ENCODE measurements at regions not wholly inside any gene's neighbourhood (a gene's known extent, or its start where the extent isn't known, plus 50 kb on each side); places are given as distances from the start of the nearest gene placed in this dataset.

DNA sequence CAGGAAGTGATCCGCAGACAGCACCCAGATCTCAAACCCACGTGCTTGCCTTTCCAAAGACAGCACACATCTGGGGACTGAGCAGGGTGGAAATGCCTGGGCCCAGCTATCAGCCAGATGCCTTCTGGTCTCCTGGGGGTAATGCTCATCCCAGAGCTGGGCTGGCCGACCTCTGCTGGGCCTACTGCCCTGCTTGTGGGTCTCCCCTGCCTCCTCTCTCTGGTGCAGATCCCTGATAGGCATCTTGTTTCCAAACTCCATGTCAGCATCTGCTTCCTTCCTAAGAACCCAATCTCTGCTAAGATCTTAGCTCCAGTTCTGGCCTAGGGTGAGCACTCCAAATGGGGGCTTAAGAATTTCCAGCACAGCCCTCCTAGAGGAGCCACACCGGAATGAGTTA is 1043.0 kb downstream of the VRK1 start:
- Mint-ChIP-seq H3K9me3 (no peaks in the 10 kb centered on the region), H3K4me1 (no peaks in the 10 kb centered on the region), H3K4me3 (no peak overlapping the region), H3K27me3 (ENCODE audit: insufficient read depth) (peaks cover 35% of the 10 kb centered on the region), H3K27ac (no peak overlapping the region), H3K36me3 (ENCODE audit: low read depth) (no peaks in the 10 kb centered on the region)
- H3K4me3 ChIP-seq (ENCODE audit: low read length) = no peak overlapping the region
- no peaks in the 10 kb centered on the region for H3K9me3 ChIP-seq (ENCODE audit: control insufficient read depth, low read length)
- no peak overlapping the region for H3K9ac ChIP-seq (ENCODE audit: extremely low read depth, low read length, poor library complexity, severe bottlenecking)
- no peaks in the 10 kb centered on the region for H3K36me3 ChIP-seq (ENCODE audit: control insufficient read depth, insufficient read depth, low read length)
- 90 to 91% methylated on average over 4 of the region's 4 CpGs for WGBS, 2 experiments (ENCODE audit: insufficient coverage in 1 of 2, insufficient read length in 1 of 2)
- peaks cover 32% of the 10 kb centered on the region for H3K27me3 ChIP-seq (ENCODE audit: control insufficient read depth, insufficient read depth, low read length, poor library complexity, severe bottlenecking)
- TF ChIP-seq, protein P1, sequence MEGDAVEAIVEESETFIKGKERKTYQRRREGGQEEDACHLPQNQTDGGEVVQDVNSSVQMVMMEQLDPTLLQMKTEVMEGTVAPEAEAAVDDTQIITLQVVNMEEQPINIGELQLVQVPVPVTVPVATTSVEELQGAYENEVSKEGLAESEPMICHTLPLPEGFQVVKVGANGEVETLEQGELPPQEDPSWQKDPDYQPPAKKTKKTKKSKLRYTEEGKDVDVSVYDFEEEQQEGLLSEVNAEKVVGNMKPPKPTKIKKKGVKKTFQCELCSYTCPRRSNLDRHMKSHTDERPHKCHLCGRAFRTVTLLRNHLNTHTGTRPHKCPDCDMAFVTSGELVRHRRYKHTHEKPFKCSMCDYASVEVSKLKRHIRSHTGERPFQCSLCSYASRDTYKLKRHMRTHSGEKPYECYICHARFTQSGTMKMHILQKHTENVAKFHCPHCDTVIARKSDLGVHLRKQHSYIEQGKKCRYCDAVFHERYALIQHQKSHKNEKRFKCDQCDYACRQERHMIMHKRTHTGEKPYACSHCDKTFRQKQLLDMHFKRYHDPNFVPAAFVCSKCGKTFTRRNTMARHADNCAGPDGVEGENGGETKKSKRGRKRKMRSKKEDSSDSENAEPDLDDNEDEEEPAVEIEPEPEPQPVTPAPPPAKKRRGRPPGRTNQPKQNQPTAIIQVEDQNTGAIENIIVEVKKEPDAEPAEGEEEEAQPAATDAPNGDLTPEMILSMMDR (conservative IDR thresholded peaks at IDR 0.05) = no peak
- H3K4me1 ChIP-seq (ENCODE audit: control insufficient read depth, insufficient read depth, low read length) = no peaks in the 10 kb centered on the region
- no peak overlapping the region for H3K27ac ChIP-seq (ENCODE audit: low read depth, low read length)
- no peak for DNase-seq

DNA sequence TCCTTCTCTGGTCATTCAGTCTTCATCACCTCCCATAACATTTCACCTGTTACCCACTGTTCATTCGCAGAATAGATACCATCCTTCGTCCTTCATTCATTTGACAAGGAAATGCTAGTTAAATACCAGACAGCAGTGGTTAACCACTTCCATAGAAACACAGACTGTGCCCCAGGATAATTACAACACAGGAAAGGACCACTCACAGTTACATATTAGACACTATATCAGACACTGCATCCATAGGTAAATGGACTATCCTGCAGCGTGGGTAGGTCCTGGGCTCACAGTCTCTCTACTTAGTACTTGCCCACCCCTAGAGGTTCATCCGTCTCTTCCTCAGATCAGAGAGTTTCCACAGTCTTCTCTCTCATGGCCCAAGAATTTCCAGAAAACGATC is 1044.6 kb downstream of the VRK1 start:
- H3K9me3 ChIP-seq (ENCODE audit: control insufficient read depth, low read length) = no peaks in the 10 kb centered on the region
- peaks cover 33% of the 10 kb centered on the region for H3K27me3 Mint-ChIP-seq (ENCODE audit: insufficient read depth)
- no peak overlapping the region for H3K27ac ChIP-seq (ENCODE audit: low read depth, low read length)
- H3K9me3 Mint-ChIP-seq = no peaks in the 10 kb centered on the region
- no peak overlapping the region for H3K9ac ChIP-seq (ENCODE audit: extremely low read depth, low read length, poor library complexity, severe bottlenecking)
- H3K4me3 Mint-ChIP-seq = no peak overlapping the region
- no peaks in the 10 kb centered on the region for H3K36me3 Mint-ChIP-seq (ENCODE audit: low read depth)
- H3K4me1 Mint-ChIP-seq = no peaks in the 10 kb centered on the region
- no peak overlapping the region for H3K27ac Mint-ChIP-seq
- TF ChIP-seq, protein P1 (conservative IDR thresholded peaks at IDR 0.05) = no peak
- H3K4me1 ChIP-seq (ENCODE audit: control insufficient read depth, insufficient read depth, low read length) = no peaks in the 10 kb centered on the region
- H3K36me3 ChIP-seq (ENCODE audit: control insufficient read depth, insufficient read depth, low read length) = no peaks in the 10 kb centered on the region
- DNase-seq = no peak
- H3K4me3 ChIP-seq (ENCODE audit: low read length) = no peak overlapping the region
- peaks cover 32% of the 10 kb centered on the region for H3K27me3 ChIP-seq (ENCODE audit: control insufficient read depth, insufficient read depth, low read length, poor library complexity, severe bottlenecking)
- WGBS, 2 experiments (ENCODE audit: insufficient coverage in 1 of 2, insufficient read length in 1 of 2) = 91 to 100% methylated on average over 1 to 4 of the region's 5 CpGs

DNA sequence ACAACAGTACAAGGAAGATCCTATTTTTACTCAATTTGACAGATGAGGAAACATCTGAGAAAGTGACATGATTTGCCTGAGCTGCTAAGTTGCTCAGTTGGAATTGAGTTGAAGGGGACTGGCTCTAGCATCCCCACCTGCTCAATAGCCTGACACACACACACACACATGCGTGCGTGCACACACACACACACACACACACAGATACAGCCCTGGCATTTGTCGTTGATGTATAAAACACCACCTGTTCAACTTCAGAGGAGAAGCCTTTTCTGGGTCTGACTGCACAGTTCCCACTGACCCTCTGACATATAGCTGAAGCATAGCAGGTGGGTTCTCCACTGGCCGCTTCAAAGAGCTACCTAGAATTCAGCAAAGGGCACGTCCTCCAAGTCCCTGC is 1045.9 kb downstream of the VRK1 start:
- Mint-ChIP-seq H3K9me3 (no peaks in the 10 kb centered on the region), H3K4me1 (peaks cover 5% of the 10 kb centered on the region), H3K27ac (no peak overlapping the region), H3K27me3 (ENCODE audit: insufficient read depth) (peaks cover 40% of the 10 kb centered on the region), H3K4me3 (no peak overlapping the region), H3K36me3 (ENCODE audit: low read depth) (no peaks in the 10 kb centered on the region)
- Histone ChIP-seq H3K27ac (ENCODE audit: low read depth, low read length) (no peak overlapping the region), H3K9me3 (ENCODE audit: control insufficient read depth, low read length) (no peaks in the 10 kb centered on the region), H3K4me3 (ENCODE audit: low read length) (no peak overlapping the region), H3K4me1 (ENCODE audit: control insufficient read depth, insufficient read depth, low read length) (no peaks in the 10 kb centered on the region), H3K36me3 (ENCODE audit: control insufficient read depth, insufficient read depth, low read length) (no peaks in the 10 kb centered on the region), H3K27me3 (ENCODE audit: control insufficient read depth, insufficient read depth, low read length, poor library complexity, severe bottlenecking) (peaks cover 40% of the 10 kb centered on the region), H3K9ac (ENCODE audit: extremely low read depth, low read length, poor library complexity, severe bottlenecking) (no peak overlapping the region)
- TF ChIP-seq, protein P1 (conservative IDR thresholded peaks at IDR 0.05) = no peak
- DNase-seq = no peak
- WGBS, 2 experiments (ENCODE audit: insufficient coverage in 1 of 2, insufficient read length in 1 of 2) = 92 to 100% methylated on average over 3 to 5 of the region's 5 CpGs

Data from endodermal cell (in vitro differentiated cells).